ENCODE measurements at regions not wholly inside any gene's neighbourhood (a gene's known extent, or its start where the extent isn't known, plus 50 kb on each side); places are given as distances from the start of the nearest gene placed in this dataset.

GRCh38 chr6:139613496-139613895 is 239.0 kb upstream of the CITED2 start:
- no peak overlapping the region for H3K27ac ChIP-seq (ENCODE audit: low read depth in 1 of 2, low read length in 2 of 2)
- no peaks in the 10 kb centered on the region for H3K27me3 ChIP-seq (ENCODE audit: control insufficient read depth in 1 of 2, insufficient read depth in 2 of 2, low read length in 1 of 2)
- no peaks in the 10 kb centered on the region for H3K9me3 ChIP-seq (ENCODE audit: control insufficient read depth, low read length)
- H3K4me1 ChIP-seq (ENCODE audit: control insufficient read depth in 1 of 2, insufficient read depth in 2 of 2, low read length in 2 of 2) = no peaks in the 10 kb centered on the region
- ATAC-seq (ENCODE audit: low FRiP score) (no peak), DNase-seq (no peak)
- no peaks in the 10 kb centered on the region for H3K36me3 ChIP-seq (ENCODE audit: control insufficient read depth in 1 of 2, insufficient read depth in 2 of 2, low read length in 1 of 2)
- no peak overlapping the region for H3K4me3 ChIP-seq (ENCODE audit: low read length in 2 of 2)
- 55 to 73% methylated on average over 1 of the region's 1 CpG for WGBS, 2 donors
- intact Hi-C loops (cut with DNase I) = no loop called here

- H3K9me3 ChIP-seq (ENCODE audit: control insufficient read depth, low read length) = no peaks in the 10 kb centered on the region
- no peak overlapping the region for H3K4me3 ChIP-seq (ENCODE audit: low read length in 2 of 2)
- no peak for DNase-seq
- no peaks in the 10 kb centered on the region for H3K36me3 ChIP-seq (ENCODE audit: control insufficient read depth in 1 of 2, insufficient read depth in 2 of 2, low read length in 1 of 2)
- H3K27ac ChIP-seq (ENCODE audit: low read depth in 1 of 2, low read length in 2 of 2) = no peak overlapping the region
- H3K27me3 ChIP-seq (ENCODE audit: control insufficient read depth in 1 of 2, insufficient read depth in 2 of 2, low read length in 1 of 2) = no peaks in the 10 kb centered on the region
- intact Hi-C loops (cut with DNase I) = no loop called here
- peaks cover 0 to 7% of the 10 kb centered on the region in 2 donors for H3K4me1 ChIP-seq (ENCODE audit: control insufficient read depth in 1 of 2, insufficient read depth in 2 of 2, low read length in 2 of 2)
- ATAC-seq (ENCODE audit: low FRiP score) = no peak
These were observed 237.7 kb upstream of the CITED2 start for GRCh38 chr6:139612135-139612465.

- Histone ChIP-seq H3K4me3 (ENCODE audit: low read length in 2 of 2) (no peak overlapping the region), H3K27me3 (ENCODE audit: control insufficient read depth in 1 of 2, insufficient read depth in 2 of 2, low read length in 1 of 2) (no peaks in the 10 kb centered on the region), H3K4me1 (ENCODE audit: control insufficient read depth in 1 of 2, insufficient read depth in 2 of 2, low read length in 2 of 2) (peaks cover 0 to 7% of the 10 kb centered on the region in 2 donors), H3K9me3 (ENCODE audit: control insufficient read depth, low read length) (no peaks in the 10 kb centered on the region), H3K27ac (ENCODE audit: low read depth in 1 of 2, low read length in 2 of 2) (no peak overlapping the region), H3K36me3 (ENCODE audit: control insufficient read depth in 1 of 2, insufficient read depth in 2 of 2, low read length in 1 of 2) (no peaks in the 10 kb centered on the region)
- DNase-seq (no peak), ATAC-seq (ENCODE audit: low FRiP score) (no peak)
- intact Hi-C loops (cut with DNase I) = no loop called here
- WGBS, 2 donors = 79 to 83% methylated on average over 8 of the region's 8 CpGs
These were observed 237.1 kb upstream of the CITED2 start for GRCh38 chr6:139611327-139612134.

GRCh38 chr6:139608466-139609261 is 234.2 kb upstream of the CITED2 start:
- Histone ChIP-seq H3K27ac (ENCODE audit: low read depth in 1 of 2, low read length in 2 of 2) (no peak overlapping the region), H3K36me3 (ENCODE audit: control insufficient read depth in 1 of 2, insufficient read depth in 2 of 2, low read length in 1 of 2) (no peaks in the 10 kb centered on the region), H3K9me3 (ENCODE audit: control insufficient read depth, low read length) (no peaks in the 10 kb centered on the region), H3K4me1 (ENCODE audit: control insufficient read depth in 1 of 2, insufficient read depth in 2 of 2, low read length in 2 of 2) (peaks cover 0 to 7% of the 10 kb centered on the region in 2 donors), H3K27me3 (ENCODE audit: control insufficient read depth in 1 of 2, insufficient read depth in 2 of 2, low read length in 1 of 2) (no peaks in the 10 kb centered on the region), H3K4me3 (ENCODE audit: low read length in 2 of 2) (no peak overlapping the region)
- intact Hi-C loops (cut with DNase I) = no loop called here
- no peak for ATAC-seq (ENCODE audit: low FRiP score)
- 65 to 70% methylated on average over 3 of the region's 3 CpGs for WGBS, 2 donors
- no peak for DNase-seq

GRCh38 chr6:139605350-139605749 is 230.9 kb upstream of the CITED2 start:
- Histone ChIP-seq H3K9me3 (ENCODE audit: control insufficient read depth, low read length) (no peaks in the 10 kb centered on the region), H3K27ac (ENCODE audit: low read depth in 1 of 2, low read length in 2 of 2) (no peak overlapping the region), H3K4me1 (ENCODE audit: control insufficient read depth in 1 of 2, insufficient read depth in 2 of 2, low read length in 2 of 2) (peaks cover 0 to 7% of the 10 kb centered on the region in 2 donors), H3K27me3 (ENCODE audit: control insufficient read depth in 1 of 2, insufficient read depth in 2 of 2, low read length in 1 of 2) (no peaks in the 10 kb centered on the region), H3K36me3 (ENCODE audit: control insufficient read depth in 1 of 2, insufficient read depth in 2 of 2, low read length in 1 of 2) (no peaks in the 10 kb centered on the region), H3K4me3 (ENCODE audit: low read length in 2 of 2) (no peak overlapping the region)
- DNase-seq (peak in 1 of 2 donors; percentile 51), ATAC-seq (ENCODE audit: low FRiP score) (no peak)
- intact Hi-C loops (cut with DNase I) = no loop called here
- 42 to 56% methylated on average over 3 of the region's 3 CpGs for WGBS, 2 donors

GRCh38 chr6:139603581-139603980 is 229.1 kb upstream of the CITED2 start:
- ATAC-seq (ENCODE audit: low FRiP score) (no peak), DNase-seq (no peak)
- no peak overlapping the region for H3K27ac ChIP-seq (ENCODE audit: low read depth in 1 of 2, low read length in 2 of 2)
- H3K4me3 ChIP-seq (ENCODE audit: low read length in 2 of 2) = no peak overlapping the region
- H3K36me3 ChIP-seq (ENCODE audit: control insufficient read depth in 1 of 2, insufficient read depth in 2 of 2, low read length in 1 of 2) = no peaks in the 10 kb centered on the region
- WGBS, 2 donors = 92 to 93% methylated on average over 2 of the region's 2 CpGs
- H3K9me3 ChIP-seq (ENCODE audit: control insufficient read depth, low read length) = no peaks in the 10 kb centered on the region
- H3K27me3 ChIP-seq (ENCODE audit: control insufficient read depth in 1 of 2, insufficient read depth in 2 of 2, low read length in 1 of 2) = no peaks in the 10 kb centered on the region
- intact Hi-C loops (cut with DNase I) = no loop called here
- peaks cover 0 to 7% of the 10 kb centered on the region in 2 donors for H3K4me1 ChIP-seq (ENCODE audit: control insufficient read depth in 1 of 2, insufficient read depth in 2 of 2, low read length in 2 of 2)

- WGBS, 2 donors = 93 to 95% methylated on average over 2 of the region's 2 CpGs
- DNase-seq = no peak
These were observed 228.1 kb upstream of the CITED2 start for GRCh38 chr6:139602577-139602976.

GRCh38 chr6:139600919-139601475 is 226.5 kb upstream of the CITED2 start:
- intact Hi-C loops (cut with DNase I) = no loop called here
- no peaks in the 10 kb centered on the region for H3K9me3 ChIP-seq (ENCODE audit: control insufficient read depth, low read length)
- peaks cover 0 to 4% of the 10 kb centered on the region in 2 donors for H3K4me1 ChIP-seq (ENCODE audit: control insufficient read depth in 1 of 2, insufficient read depth in 2 of 2, low read length in 2 of 2)
- WGBS, 2 donors = 97 to 99% methylated on average over 2 of the region's 2 CpGs
- no peaks in the 10 kb centered on the region for H3K36me3 ChIP-seq (ENCODE audit: control insufficient read depth in 1 of 2, insufficient read depth in 2 of 2, low read length in 1 of 2)
- no peak overlapping the region for H3K27ac ChIP-seq (ENCODE audit: low read depth in 1 of 2, low read length in 2 of 2)
- ATAC-seq (ENCODE audit: low FRiP score) (no peak), DNase-seq (no peak)
- H3K27me3 ChIP-seq (ENCODE audit: control insufficient read depth in 1 of 2, insufficient read depth in 2 of 2, low read length in 1 of 2) = no peaks in the 10 kb centered on the region
- no peak overlapping the region for H3K4me3 ChIP-seq (ENCODE audit: low read length in 2 of 2)

More at GRCh38 chr6:139602577-139602976, 228.1 kb upstream of the CITED2 start:
- no peak overlapping the region for H3K27ac ChIP-seq (ENCODE audit: low read depth in 1 of 2, low read length in 2 of 2)
- no peaks in the 10 kb centered on the region for H3K27me3 ChIP-seq (ENCODE audit: control insufficient read depth in 1 of 2, insufficient read depth in 2 of 2, low read length in 1 of 2)
- no peak for ATAC-seq (ENCODE audit: low FRiP score)
- H3K4me1 ChIP-seq (ENCODE audit: control insufficient read depth in 1 of 2, insufficient read depth in 2 of 2, low read length in 2 of 2) = peaks cover 0 to under 1% of the 10 kb centered on the region in 2 donors
- H3K4me3 ChIP-seq (ENCODE audit: low read length in 2 of 2) = no peak overlapping the region
- H3K9me3 ChIP-seq (ENCODE audit: control insufficient read depth, low read length) = no peaks in the 10 kb centered on the region
- H3K36me3 ChIP-seq (ENCODE audit: control insufficient read depth in 1 of 2, insufficient read depth in 2 of 2, low read length in 1 of 2) = no peaks in the 10 kb centered on the region
- intact Hi-C loops (cut with DNase I) = no loop called here
